ENCODE measurements at regions not wholly inside any gene's neighbourhood (a gene's known extent, or its start where the extent isn't known, plus 50 kb on each side); places are given as distances from the start of the nearest gene placed in this dataset.

- TF ChIP-seq NR2C2 (CRISPR knock-in tag; IDR thresholded peaks at IDR 0.05) (no peak), CTCF (IDR thresholded peaks at IDR 0.05) (no peak), ZBTB43 (CRISPR knock-in tag; IDR thresholded peaks at IDR 0.05) (no peak), ZNF219 (CRISPR knock-in tag; IDR thresholded peaks at IDR 0.05; ENCODE audit: borderline replicate concordance) (no peak), MAX (CRISPR knock-in tag; IDR thresholded peaks at IDR 0.05) (no peak), IRF2 (CRISPR knock-in tag; IDR thresholded peaks at IDR 0.05; ENCODE audit: borderline replicate concordance, low read depth) (no peak), USF2 (CRISPR knock-in tag; IDR thresholded peaks at IDR 0.05) (no peak), ZSCAN18 (CRISPR knock-in tag; IDR thresholded peaks at IDR 0.05) (no peak), JAZF1 (CRISPR knock-in tag; IDR thresholded peaks at IDR 0.05) (no peak), ZNF263 (CRISPR knock-in tag; IDR thresholded peaks at IDR 0.05; ENCODE audit: low read depth) (no peak), CBFB (CRISPR knock-in tag; IDR thresholded peaks at IDR 0.05; ENCODE audit: low read depth) (no peak), CREM (CRISPR knock-in tag; IDR thresholded peaks at IDR 0.05) (no peak)
Measured at GRCh38 chr13:40348096-40348679, 318.3 kb downstream of the FOXO1 start.
